SK-N-SH treated with all-trans-retinoic acid at 6 μM for 48 hours (cell line): ENCODE measurements at regions not wholly inside any gene's neighbourhood (a gene's known extent, or its start where the extent isn't known, plus 50 kb on each side); places are given as distances from the start of the nearest gene placed in this dataset.

Experiments used
- BACH2 ChIP-seq: fragments of 250-450 bp; sonication (Bioruptor Pico); IDR thresholded peaks from 2 replicates; pipeline ENCODE4 v1.9.0; 2021; ENCODE audit warnings: mild to moderate bottlenecking, borderline replicate concordance
- CSDC2 ChIP-seq: fragments of 250-450 bp; sonication (Bioruptor Pico); IDR thresholded peaks from 2 replicates; pipeline ENCODE4 v1.5.0; 2020; ENCODE audit warnings: mild to moderate bottlenecking, moderate library complexity
- PPARA ChIP-seq: fragments of 250-450 bp; sonication (Bioruptor Pico); IDR thresholded peaks from 2 replicates; pipeline ENCODE4 v1.5.0; 2020; ENCODE audit warnings: mild to moderate bottlenecking, borderline replicate concordance
- RARB ChIP-seq: fragments of 250-450 bp; sonication (Bioruptor Pico); IDR thresholded peaks from 2 replicates; pipeline ENCODE4 v1.8.0; 2021; ENCODE audit warnings: mild to moderate bottlenecking, moderate library complexity
- TCF4 ChIP-seq: fragments of 250-450 bp; sonication (Bioruptor Pico); IDR thresholded peaks from 2 replicates; pipeline ENCODE4 v1.8.0; 2021; ENCODE audit warnings: mild to moderate bottlenecking, moderate library complexity, borderline replicate concordance
- ZFP3 ChIP-seq: fragments of 250-450 bp; sonication (Bioruptor Pico); IDR thresholded peaks from 2 replicates; pipeline ENCODE4 v1.5.0; 2020; ENCODE audit warnings: mild to moderate bottlenecking, moderate library complexity
- ZFP30 ChIP-seq: fragments of 450-650 bp; formaldehyde crosslinking; IDR thresholded peaks from 2 replicates; pipeline ENCODE4 v1.5.0; 2022; ENCODE audit warnings: mild to moderate bottlenecking, moderate library complexity
- ZNF8 ChIP-seq: fragments of 450-650 bp; formaldehyde crosslinking; IDR thresholded peaks from 2 replicates; pipeline ENCODE4 v1.5.0; 2020; ENCODE audit warnings: mild to moderate bottlenecking, moderate library complexity
- TF ChIP-seq, protein P1 (sequence below): fragments of 250-450 bp; sonication (Bioruptor Pico); IDR thresholded peaks from 2 replicates; pipeline ENCODE4 v1.8.0; 2021; ENCODE audit warnings: low read depth, mild to moderate bottlenecking, moderate library complexity, borderline replicate concordance
- TF ChIP-seq, protein P2 (sequence below): fragments of 250-450 bp; sonication (Bioruptor Pico); IDR thresholded peaks from 2 replicates; pipeline ENCODE4 v1.8.0; 2020; ENCODE audit warnings: mild to moderate bottlenecking, moderate library complexity, borderline replicate concordance

DNA sequence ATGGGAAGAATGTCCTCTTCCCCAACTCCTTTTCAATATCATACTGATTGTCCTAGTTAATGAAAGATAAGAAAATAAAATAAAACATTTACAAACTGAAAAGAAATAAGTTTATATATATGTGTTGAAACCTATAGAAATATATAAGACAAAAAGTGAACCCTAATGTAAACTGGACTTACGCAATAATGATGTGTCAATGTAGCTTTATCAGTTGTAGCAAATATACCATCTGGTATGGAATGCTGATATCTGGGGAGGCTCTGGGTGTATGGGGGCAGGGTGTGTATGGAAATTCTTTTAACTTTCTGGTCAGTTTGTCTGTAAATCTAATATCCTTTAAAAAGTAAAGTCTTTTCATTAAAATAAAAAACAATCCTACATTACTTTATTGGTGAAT, 603.9 kb downstream of the DMRTA1 start:
- TF ChIP-seq PPARA (CRISPR knock-in tag) (no peak), ZNF8 (no peak), RARB (CRISPR knock-in tag) (no peak), ZFP30 (CRISPR knock-in tag) (no peak), ZFP3 (CRISPR knock-in tag) (no peak), CSDC2 (CRISPR knock-in tag) (no peak), TCF4 (no peak), BACH2 (CRISPR knock-in tag) (no peak)
- TF ChIP-seq, protein P1, sequence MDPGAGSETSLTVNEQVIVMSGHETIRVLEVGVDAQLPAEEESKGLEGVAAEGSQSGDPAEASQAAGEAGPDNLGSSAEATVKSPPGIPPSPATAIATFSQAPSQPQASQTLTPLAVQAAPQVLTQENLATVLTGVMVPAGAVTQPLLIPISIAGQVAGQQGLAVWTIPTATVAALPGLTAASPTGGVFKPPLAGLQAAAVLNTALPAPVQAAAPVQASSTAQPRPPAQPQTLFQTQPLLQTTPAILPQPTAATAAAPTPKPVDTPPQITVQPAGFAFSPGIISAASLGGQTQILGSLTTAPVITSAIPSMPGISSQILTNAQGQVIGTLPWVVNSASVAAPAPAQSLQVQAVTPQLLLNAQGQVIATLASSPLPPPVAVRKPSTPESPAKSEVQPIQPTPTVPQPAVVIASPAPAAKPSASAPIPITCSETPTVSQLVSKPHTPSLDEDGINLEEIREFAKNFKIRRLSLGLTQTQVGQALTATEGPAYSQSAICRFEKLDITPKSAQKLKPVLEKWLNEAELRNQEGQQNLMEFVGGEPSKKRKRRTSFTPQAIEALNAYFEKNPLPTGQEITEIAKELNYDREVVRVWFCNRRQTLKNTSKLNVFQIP (CRISPR knock-in tag), result no peak
- TF ChIP-seq, protein P2, sequence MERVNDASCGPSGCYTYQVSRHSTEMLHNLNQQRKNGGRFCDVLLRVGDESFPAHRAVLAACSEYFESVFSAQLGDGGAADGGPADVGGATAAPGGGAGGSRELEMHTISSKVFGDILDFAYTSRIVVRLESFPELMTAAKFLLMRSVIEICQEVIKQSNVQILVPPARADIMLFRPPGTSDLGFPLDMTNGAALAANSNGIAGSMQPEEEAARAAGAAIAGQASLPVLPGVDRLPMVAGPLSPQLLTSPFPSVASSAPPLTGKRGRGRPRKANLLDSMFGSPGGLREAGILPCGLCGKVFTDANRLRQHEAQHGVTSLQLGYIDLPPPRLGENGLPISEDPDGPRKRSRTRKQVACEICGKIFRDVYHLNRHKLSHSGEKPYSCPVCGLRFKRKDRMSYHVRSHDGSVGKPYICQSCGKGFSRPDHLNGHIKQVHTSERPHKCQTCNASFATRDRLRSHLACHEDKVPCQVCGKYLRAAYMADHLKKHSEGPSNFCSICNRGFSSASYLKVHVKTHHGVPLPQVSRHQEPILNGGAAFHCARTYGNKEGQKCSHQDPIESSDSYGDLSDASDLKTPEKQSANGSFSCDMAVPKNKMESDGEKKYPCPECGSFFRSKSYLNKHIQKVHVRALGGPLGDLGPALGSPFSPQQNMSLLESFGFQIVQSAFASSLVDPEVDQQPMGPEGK (CRISPR knock-in tag), result no peak
